WTC11 (cell line): ENCODE measurements at regions not wholly inside any gene's neighbourhood (a gene's known extent, or its start where the extent isn't known, plus 50 kb on each side); places are given as distances from the start of the nearest gene placed in this dataset.

ENCODE experiments used
- ATAC-seq: fragments of 200-7000 bp; cut with Tn5 transposase; 2 replicates; pipeline ENCODE4 v1.10.0; 2021; ENCODE audit warnings: mild to moderate bottlenecking, moderate library complexity
- CTCF ChIA-PET: fragments of 300-600 bp; sonication (Branson Sonifier 250); formaldehyde crosslinking; loops from one replicate; lab custom pipeline; 2021; ENCODE audit warnings: antibody characterized with exemption; lab: Charles Lee
- POLR2A ChIA-PET: fragments of 350-600 bp; sonication (Branson Sonifier 250); formaldehyde crosslinking; loops from one replicate; lab custom pipeline; 2021; ENCODE audit warnings: antibody characterized with exemption; lab: Charles Lee
- DNase-seq: peaks from one replicate; pipeline ENCODE4 v3.0.0; 2021; ENCODE audit warnings: low spot score
- H3K27ac Mint-ChIP-seq: 2 replicates; pipeline ENCODE4 v1.8.0; 2021; ENCODE audit warnings: mixed read lengths
- H3K27me3 Mint-ChIP-seq: 2 replicates; pipeline ENCODE4 v1.8.0; 2021; ENCODE audit warnings: low read depth, mild to moderate bottlenecking, moderate library complexity, mixed read lengths
- H3K36me3 Mint-ChIP-seq: 2 replicates; pipeline ENCODE4 v1.8.0; 2021; ENCODE audit warnings: mixed read lengths
- H3K4me1 Mint-ChIP-seq: 2 replicates; pipeline ENCODE4 v1.8.0; 2022; ENCODE audit warnings: mixed read lengths
- H3K4me3 Mint-ChIP-seq: 2 replicates; pipeline ENCODE4 v1.8.0; 2021; ENCODE audit warnings: mild to moderate bottlenecking, moderate library complexity, mixed read lengths
- H3K9me3 Mint-ChIP-seq: 2 replicates; pipeline ENCODE4 v1.8.0; 2021; ENCODE audit warnings: mixed read lengths
- ESRRA ChIP-seq: sonication (generic); formaldehyde crosslinking; IDR thresholded peaks from 2 replicates; pipeline ENCODE4 v1.8.1; 2022; ENCODE audit warnings: mild to moderate bottlenecking, missing genetic modification reagents, borderline replicate concordance
- FOXJ3 ChIP-seq: sonication (generic); formaldehyde crosslinking; IDR thresholded peaks from 2 replicates; pipeline ENCODE4 v1.9.0; 2021; ENCODE audit warnings: missing genetic modification reagents, mild to moderate bottlenecking, borderline replicate concordance
- HMGA2 ChIP-seq: fragments of 250-450 bp; sonication (Bioruptor Pico); IDR thresholded peaks from 2 replicates; pipeline ENCODE4 v1.4.0; 2021; ENCODE audit warnings: mild to moderate bottlenecking, moderate library complexity
- KAT7 ChIP-seq: sonication (generic); formaldehyde crosslinking; IDR thresholded peaks from 2 replicates; pipeline ENCODE4 v1.8.1; 2023; ENCODE audit warnings: missing genetic modification reagents, mild to moderate bottlenecking, borderline replicate concordance
- NFYB ChIP-seq: sonication (generic); formaldehyde crosslinking; conservative IDR thresholded peaks from 2 replicates; pipeline ENCODE4 v1.8.0; 2022; ENCODE audit warnings: low read depth, missing genetic modification reagents
- PRRX2 ChIP-seq: fragments of 250-450 bp; sonication (Bioruptor Pico); IDR thresholded peaks from 2 replicates; pipeline ENCODE4 v1.8.0; 2021; ENCODE audit warnings: mild to moderate bottlenecking
- SMAD3 ChIP-seq: sonication (generic); formaldehyde crosslinking; IDR thresholded peaks from 2 replicates; pipeline ENCODE4 v1.8.0; 2022; ENCODE audit warnings: missing genetic modification reagents, mild to moderate bottlenecking, borderline replicate concordance
- TCF7 ChIP-seq: sonication (generic); formaldehyde crosslinking; IDR thresholded peaks from 2 replicates; pipeline ENCODE4 v1.8.0; 2022; ENCODE audit warnings: mild to moderate bottlenecking, low read depth, missing genetic modification reagents, moderate library complexity
- TEAD1 ChIP-seq: sonication (generic); formaldehyde crosslinking; IDR thresholded peaks from 2 replicates; pipeline ENCODE4 v1.8.0; 2022; ENCODE audit warnings: mild to moderate bottlenecking, missing genetic modification reagents
- TEAD4 ChIP-seq: sonication (generic); formaldehyde crosslinking; IDR thresholded peaks from 2 replicates; pipeline ENCODE4 v1.8.0; 2022; ENCODE audit warnings: mild to moderate bottlenecking, missing genetic modification reagents
- ZNF232 ChIP-seq: sonication (generic); formaldehyde crosslinking; IDR thresholded peaks from 2 replicates; pipeline ENCODE4 v1.8.0; 2022; ENCODE audit warnings: mild to moderate bottlenecking, missing genetic modification reagents
- ZNF671 ChIP-seq: fragments of 250-450 bp; sonication (Bioruptor Pico); IDR thresholded peaks from 2 replicates; pipeline ENCODE4 v1.8.0; 2021; ENCODE audit warnings: mild to moderate bottlenecking
- TF ChIP-seq, protein P1 (sequence below): fragments of 250-450 bp; sonication (Bioruptor Pico); IDR thresholded peaks from 2 replicates; pipeline ENCODE4 v1.9.0; 2021; ENCODE audit warnings: mild to moderate bottlenecking, borderline replicate concordance
- TF ChIP-seq, protein P2 (sequence below): fragments of 250-450 bp; sonication (Bioruptor Pico); IDR thresholded peaks from 2 replicates; pipeline ENCODE4 v2.1.2; 2022; ENCODE audit warnings: mild to moderate bottlenecking, moderate library complexity
- TF ChIP-seq, protein P3 (sequence below): sonication (generic); formaldehyde crosslinking; IDR thresholded peaks from 2 replicates; pipeline ENCODE4 v1.8.0; 2022; ENCODE audit warnings: mild to moderate bottlenecking, missing genetic modification reagents
- TF ChIP-seq, protein P4 (sequence below): sonication (generic); formaldehyde crosslinking; IDR thresholded peaks from 2 replicates; pipeline ENCODE4 v1.8.1; 2023; ENCODE audit warnings: mild to moderate bottlenecking, missing genetic modification reagents, moderate library complexity
- TF ChIP-seq, protein P5 (sequence below): sonication (generic); formaldehyde crosslinking; IDR thresholded peaks from 2 replicates; pipeline ENCODE4 v1.8.0; 2023; ENCODE audit warnings: mild to moderate bottlenecking, missing genetic modification reagents
- TF ChIP-seq, protein P6 (sequence below): sonication (generic); formaldehyde crosslinking; IDR thresholded peaks from 2 replicates; pipeline ENCODE4 v1.8.1; 2023; ENCODE audit warnings: mild to moderate bottlenecking, moderate library complexity, missing genetic modification reagents

DNA sequence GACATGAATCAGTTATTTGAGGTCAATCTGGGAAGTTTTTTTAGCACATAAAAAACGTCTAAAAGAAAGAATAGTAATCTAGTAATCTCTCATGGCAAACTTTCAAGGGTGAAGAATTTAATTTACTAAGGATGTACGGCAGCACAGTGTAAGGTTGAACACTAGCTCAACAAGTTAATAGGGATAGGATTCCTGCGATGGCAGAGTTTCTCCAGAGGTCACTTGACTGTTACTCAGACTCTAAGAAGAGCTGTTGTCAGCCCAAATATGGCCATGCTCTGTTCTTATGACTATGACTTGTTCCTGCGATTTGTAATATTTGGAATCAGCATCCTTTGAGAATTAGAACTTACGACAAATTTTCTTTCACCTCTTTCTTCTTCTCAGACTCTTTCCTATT, 553.3 kb upstream of the TNP1 start:
- Mint-ChIP-seq H3K27me3 (no peaks in the 10 kb centered on the region), H3K27ac (no peak overlapping the region), H3K36me3 (no peaks in the 10 kb centered on the region), H3K4me1 (no peaks in the 10 kb centered on the region), H3K9me3 (no peaks in the 10 kb centered on the region), H3K4me3 (no peak overlapping the region)
- TF ChIP-seq, protein P1, sequence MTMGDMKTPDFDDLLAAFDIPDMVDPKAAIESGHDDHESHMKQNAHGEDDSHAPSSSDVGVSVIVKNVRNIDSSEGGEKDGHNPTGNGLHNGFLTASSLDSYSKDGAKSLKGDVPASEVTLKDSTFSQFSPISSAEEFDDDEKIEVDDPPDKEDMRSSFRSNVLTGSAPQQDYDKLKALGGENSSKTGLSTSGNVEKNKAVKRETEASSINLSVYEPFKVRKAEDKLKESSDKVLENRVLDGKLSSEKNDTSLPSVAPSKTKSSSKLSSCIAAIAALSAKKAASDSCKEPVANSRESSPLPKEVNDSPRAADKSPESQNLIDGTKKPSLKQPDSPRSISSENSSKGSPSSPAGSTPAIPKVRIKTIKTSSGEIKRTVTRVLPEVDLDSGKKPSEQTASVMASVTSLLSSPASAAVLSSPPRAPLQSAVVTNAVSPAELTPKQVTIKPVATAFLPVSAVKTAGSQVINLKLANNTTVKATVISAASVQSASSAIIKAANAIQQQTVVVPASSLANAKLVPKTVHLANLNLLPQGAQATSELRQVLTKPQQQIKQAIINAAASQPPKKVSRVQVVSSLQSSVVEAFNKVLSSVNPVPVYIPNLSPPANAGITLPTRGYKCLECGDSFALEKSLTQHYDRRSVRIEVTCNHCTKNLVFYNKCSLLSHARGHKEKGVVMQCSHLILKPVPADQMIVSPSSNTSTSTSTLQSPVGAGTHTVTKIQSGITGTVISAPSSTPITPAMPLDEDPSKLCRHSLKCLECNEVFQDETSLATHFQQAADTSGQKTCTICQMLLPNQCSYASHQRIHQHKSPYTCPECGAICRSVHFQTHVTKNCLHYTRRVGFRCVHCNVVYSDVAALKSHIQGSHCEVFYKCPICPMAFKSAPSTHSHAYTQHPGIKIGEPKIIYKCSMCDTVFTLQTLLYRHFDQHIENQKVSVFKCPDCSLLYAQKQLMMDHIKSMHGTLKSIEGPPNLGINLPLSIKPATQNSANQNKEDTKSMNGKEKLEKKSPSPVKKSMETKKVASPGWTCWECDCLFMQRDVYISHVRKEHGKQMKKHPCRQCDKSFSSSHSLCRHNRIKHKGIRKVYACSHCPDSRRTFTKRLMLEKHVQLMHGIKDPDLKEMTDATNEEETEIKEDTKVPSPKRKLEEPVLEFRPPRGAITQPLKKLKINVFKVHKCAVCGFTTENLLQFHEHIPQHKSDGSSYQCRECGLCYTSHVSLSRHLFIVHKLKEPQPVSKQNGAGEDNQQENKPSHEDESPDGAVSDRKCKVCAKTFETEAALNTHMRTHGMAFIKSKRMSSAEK (CRISPR knock-in tag), result no peak
- TF ChIP-seq TEAD1 (CRISPR knock-in tag) (no peak), KAT7 (CRISPR knock-in tag) (no peak), TEAD4 (CRISPR knock-in tag) (no peak), SMAD3 (CRISPR knock-in tag) (no peak), TCF7 (CRISPR knock-in tag) (no peak), NFYB (CRISPR knock-in tag) (no peak), FOXJ3 (CRISPR knock-in tag) (no peak)
- TF ChIP-seq, protein P2, sequence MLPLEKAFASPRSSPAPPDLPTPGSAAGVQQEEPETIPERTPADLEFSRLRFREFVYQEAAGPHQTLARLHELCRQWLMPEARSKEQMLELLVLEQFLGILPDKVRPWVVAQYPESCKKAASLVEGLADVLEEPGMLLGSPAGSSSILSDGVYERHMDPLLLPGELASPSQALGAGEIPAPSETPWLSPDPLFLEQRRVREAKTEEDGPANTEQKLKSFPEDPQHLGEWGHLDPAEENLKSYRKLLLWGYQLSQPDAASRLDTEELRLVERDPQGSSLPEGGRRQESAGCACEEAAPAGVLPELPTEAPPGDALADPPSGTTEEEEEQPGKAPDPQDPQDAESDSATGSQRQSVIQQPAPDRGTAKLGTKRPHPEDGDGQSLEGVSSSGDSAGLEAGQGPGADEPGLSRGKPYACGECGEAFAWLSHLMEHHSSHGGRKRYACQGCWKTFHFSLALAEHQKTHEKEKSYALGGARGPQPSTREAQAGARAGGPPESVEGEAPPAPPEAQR (CRISPR knock-in tag), result no peak
- TF ChIP-seq, protein P3, sequence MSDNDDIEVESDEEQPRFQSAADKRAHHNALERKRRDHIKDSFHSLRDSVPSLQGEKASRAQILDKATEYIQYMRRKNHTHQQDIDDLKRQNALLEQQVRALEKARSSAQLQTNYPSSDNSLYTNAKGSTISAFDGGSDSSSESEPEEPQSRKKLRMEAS (CRISPR knock-in tag), result no peak
- TF ChIP-seq, protein P4, sequence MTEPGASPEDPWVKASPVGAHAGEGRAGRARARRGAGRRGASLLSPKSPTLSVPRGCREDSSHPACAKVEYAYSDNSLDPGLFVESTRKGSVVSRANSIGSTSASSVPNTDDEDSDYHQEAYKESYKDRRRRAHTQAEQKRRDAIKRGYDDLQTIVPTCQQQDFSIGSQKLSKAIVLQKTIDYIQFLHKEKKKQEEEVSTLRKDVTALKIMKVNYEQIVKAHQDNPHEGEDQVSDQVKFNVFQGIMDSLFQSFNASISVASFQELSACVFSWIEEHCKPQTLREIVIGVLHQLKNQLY (CRISPR knock-in tag), result no peak
- TF ChIP-seq, protein P5, sequence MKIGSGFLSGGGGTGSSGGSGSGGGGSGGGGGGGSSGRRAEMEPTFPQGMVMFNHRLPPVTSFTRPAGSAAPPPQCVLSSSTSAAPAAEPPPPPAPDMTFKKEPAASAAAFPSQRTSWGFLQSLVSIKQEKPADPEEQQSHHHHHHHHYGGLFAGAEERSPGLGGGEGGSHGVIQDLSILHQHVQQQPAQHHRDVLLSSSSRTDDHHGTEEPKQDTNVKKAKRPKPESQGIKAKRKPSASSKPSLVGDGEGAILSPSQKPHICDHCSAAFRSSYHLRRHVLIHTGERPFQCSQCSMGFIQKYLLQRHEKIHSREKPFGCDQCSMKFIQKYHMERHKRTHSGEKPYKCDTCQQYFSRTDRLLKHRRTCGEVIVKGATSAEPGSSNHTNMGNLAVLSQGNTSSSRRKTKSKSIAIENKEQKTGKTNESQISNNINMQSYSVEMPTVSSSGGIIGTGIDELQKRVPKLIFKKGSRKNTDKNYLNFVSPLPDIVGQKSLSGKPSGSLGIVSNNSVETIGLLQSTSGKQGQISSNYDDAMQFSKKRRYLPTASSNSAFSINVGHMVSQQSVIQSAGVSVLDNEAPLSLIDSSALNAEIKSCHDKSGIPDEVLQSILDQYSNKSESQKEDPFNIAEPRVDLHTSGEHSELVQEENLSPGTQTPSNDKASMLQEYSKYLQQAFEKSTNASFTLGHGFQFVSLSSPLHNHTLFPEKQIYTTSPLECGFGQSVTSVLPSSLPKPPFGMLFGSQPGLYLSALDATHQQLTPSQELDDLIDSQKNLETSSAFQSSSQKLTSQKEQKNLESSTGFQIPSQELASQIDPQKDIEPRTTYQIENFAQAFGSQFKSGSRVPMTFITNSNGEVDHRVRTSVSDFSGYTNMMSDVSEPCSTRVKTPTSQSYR, result no peak
- ChIA-PET POLR2A (no interaction called here), CTCF (no interaction called here)
- DNase-seq (no peak), ATAC-seq (no peak)

DNA sequence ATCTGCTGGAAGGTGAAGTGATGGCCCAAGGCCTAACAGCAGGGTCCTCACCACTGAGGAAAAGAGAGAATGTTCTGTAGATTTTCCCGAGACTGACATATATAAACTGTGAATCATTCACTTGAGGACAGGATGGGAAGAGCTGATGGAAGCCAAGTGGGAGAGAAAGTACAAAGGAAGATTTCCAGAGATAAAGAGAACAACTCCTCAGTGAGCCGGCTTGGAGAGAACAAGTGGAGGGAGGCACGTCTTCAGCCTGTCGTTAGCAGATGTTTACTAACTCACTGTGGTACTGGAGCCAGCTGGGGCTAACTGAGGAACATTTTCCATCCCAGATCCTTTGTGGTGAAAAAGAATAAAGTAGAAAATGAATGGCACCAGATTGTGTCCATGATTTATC, 552.9 kb upstream of the TNP1 start:
- H3K4me3 Mint-ChIP-seq, result no peak overlapping the region
- peaks cover 2% of the 10 kb centered on the region; the same call in 1 of the 2 replicates for H3K9me3 Mint-ChIP-seq
- no peaks in the 10 kb centered on the region for H3K27me3 Mint-ChIP-seq
- ChIA-PET POLR2A (no interaction called here), CTCF (no interaction called here)
- DNase-seq (no peak), ATAC-seq (no peak)
- H3K4me1 Mint-ChIP-seq, result no peaks in the 10 kb centered on the region
- no peak overlapping the region for H3K27ac Mint-ChIP-seq
- H3K36me3 Mint-ChIP-seq, result no peaks in the 10 kb centered on the region
- TF ChIP-seq, protein P5, result no peak
- TF ChIP-seq HMGA2 (CRISPR knock-in tag), result no peak
- no peak for TF ChIP-seq PRRX2
- TF ChIP-seq, protein P6, sequence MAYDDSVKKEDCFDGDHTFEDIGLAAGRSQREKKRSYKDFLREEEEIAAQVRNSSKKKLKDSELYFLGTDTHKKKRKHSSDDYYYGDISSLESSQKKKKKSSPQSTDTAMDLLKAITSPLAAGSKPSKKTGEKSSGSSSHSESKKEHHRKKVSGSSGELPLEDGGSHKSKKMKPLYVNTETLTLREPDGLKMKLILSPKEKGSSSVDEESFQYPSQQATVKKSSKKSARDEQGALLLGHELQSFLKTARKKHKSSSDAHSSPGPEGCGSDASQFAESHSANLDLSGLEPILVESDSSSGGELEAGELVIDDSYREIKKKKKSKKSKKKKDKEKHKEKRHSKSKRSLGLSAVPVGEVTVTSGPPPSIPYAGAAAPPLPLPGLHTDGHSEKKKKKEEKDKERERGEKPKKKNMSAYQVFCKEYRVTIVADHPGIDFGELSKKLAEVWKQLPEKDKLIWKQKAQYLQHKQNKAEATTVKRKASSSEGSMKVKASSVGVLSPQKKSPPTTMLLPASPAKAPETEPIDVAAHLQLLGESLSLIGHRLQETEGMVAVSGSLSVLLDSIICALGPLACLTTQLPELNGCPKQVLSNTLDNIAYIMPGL (CRISPR knock-in tag), result no peak
- TF ChIP-seq ESRRA (CRISPR knock-in tag), result no peak
- TF ChIP-seq ZNF671 (CRISPR knock-in tag), result no peak
- no peak for TF ChIP-seq ZNF232
- TF ChIP-seq, protein P2 (CRISPR knock-in tag), result no peak
